Activated CD4-positive, alpha-beta T cell treated with anti-CD3 and anti-CD28 coated beads, Interleukin-2, amount 50 U/mL, for 16 hours (primary cell): ENCODE measurements at regions not wholly inside any gene's neighbourhood (a gene's known extent, or its start where the extent isn't known, plus 50 kb on each side); places are given as distances from the start of the nearest gene placed in this dataset.
"Not testable (repeated sequence)": the region's sequence is repeated elsewhere in the genome, so short reads cannot be mapped to it uniquely, and the experiment has no call there.

Source experiments
- DNase-seq: peaks from one replicate; pipeline ENCODE4 v3.0.0-alpha.2; 2020

GRCh38 chr18:27361477-27361876, 176.4 kb upstream of the CHST9 start:
- no peak for DNase-seq

- DNase-seq = no peak
Observed at GRCh38 chr18:27355308-27355707, 170.2 kb upstream of the CHST9 start.

- DNase-seq = no peak
Observed at GRCh38 chr18:27353273-27353672, 168.2 kb upstream of the CHST9 start.

- DNase-seq = no peak
Observed at GRCh38 chr18:27349284-27349882, 164.3 kb upstream of the CHST9 start.

- DNase-seq = no peak
Observed at GRCh38 chr18:27331606-27332005, 146.5 kb upstream of the CHST9 start.

GRCh38 chr18:27314996-27315395, 129.9 kb upstream of the CHST9 start:
- DNase-seq = no peak

GRCh38 chr18:27313678-27314077, 128.6 kb upstream of the CHST9 start:
- DNase-seq = no peak

GRCh38 chr18:27312853-27313252, 127.7 kb upstream of the CHST9 start:
- no peak for DNase-seq

- no peak for DNase-seq
Observed at GRCh38 chr18:27312153-27312552, 127.0 kb upstream of the CHST9 start.

- no peak for DNase-seq
Observed at GRCh38 chr18:27311114-27311513, 126.0 kb upstream of the CHST9 start.

- DNase-seq = no peak
Observed at GRCh38 chr18:27301615-27302378, 116.7 kb upstream of the CHST9 start.

- no peak for DNase-seq
Observed at GRCh38 chr18:27298214-27298804, 113.2 kb upstream of the CHST9 start.

GRCh38 chr18:27285973-27286562, 101.0 kb upstream of the CHST9 start:
- DNase-seq = not testable (repeated sequence)

- no peak for DNase-seq
Observed at GRCh38 chr18:27278131-27278530, 93.0 kb upstream of the CHST9 start.

GRCh38 chr18:27277554-27277953, 92.4 kb upstream of the CHST9 start:
- no peak for DNase-seq

GRCh38 chr18:27276886-27277285, 91.8 kb upstream of the CHST9 start:
- DNase-seq = no peak

GRCh38 chr18:27276479-27276878, 91.4 kb upstream of the CHST9 start:
- DNase-seq = no peak

GRCh38 chr18:27274901-27275300, 89.8 kb upstream of the CHST9 start:
- DNase-seq = no peak

- DNase-seq = no peak
Observed at GRCh38 chr18:27270508-27270907, 85.4 kb upstream of the CHST9 start.

GRCh38 chr18:27263369-27263768, 78.3 kb upstream of the CHST9 start:
- no peak for DNase-seq

- no peak for DNase-seq
Observed at GRCh38 chr18:27261769-27262549, 76.9 kb upstream of the CHST9 start.

GRCh38 chr18:27253571-27253970, 68.5 kb upstream of the CHST9 start:
- DNase-seq = no peak

- no peak for DNase-seq
Observed at GRCh38 chr18:27250471-27250870, 65.4 kb upstream of the CHST9 start.
